ENCODE measurements at regions not wholly inside any gene's neighbourhood (a gene's known extent, or its start where the extent isn't known, plus 50 kb on each side); places are given as distances from the start of the nearest gene placed in this dataset. TPM values are rescaled to one million over a fixed set of nuclear protein-coding genes. Genes with fewer than 3 reads are reported as not detected.

Small RNAs in the stretch of these regions (small RNA-seq; reads per million reads assigned to genes)
- gene AC018710.1 (not detected), gene AC019235.1 (not detected), gene MIR1305 (0.09 reads per million), gene RF00571 (not detected), gene RN7SKP13 (not detected), gene RNA5SP173 (not detected), gene RNU1-45P (not detected)
